ENCODE measurements at regions not wholly inside any gene's neighbourhood (a gene's known extent, or its start where the extent isn't known, plus 50 kb on each side); places are given as distances from the start of the nearest gene placed in this dataset.

GRCh38 chr18:65282096-65282495, 468.7 kb upstream of the CDH7 start:
- TF ChIP-seq CTCF (IDR thresholded peaks at IDR 0.05) (no peak), POLR2A (IDR thresholded peaks at IDR 0.05) (no peak)
